Dendritic cell treated with granulocyte-macrophage colony-stimulating factor and Interleukin-4, amounts not matched to agents 40 ng/mL and 50 ng/mL, for 4 days (primary cell): ENCODE measurements at regions not wholly inside any gene's neighbourhood (a gene's known extent, or its start where the extent isn't known, plus 50 kb on each side); places are given as distances from the start of the nearest gene placed in this dataset.
"Not testable (repeated sequence)": the region's sequence is repeated elsewhere in the genome, so short reads cannot be mapped to it uniquely, and the experiment has no call there.

Experiments used
- H3K27ac Mint-ChIP-seq: one replicate; pipeline ENCODE4 v1.8.0; 2022; ENCODE audit warnings: mild to moderate bottlenecking, mixed read lengths
- H3K27me3 Mint-ChIP-seq: one replicate; pipeline ENCODE4 v1.8.0; 2022; ENCODE audit warnings: mild to moderate bottlenecking, mixed read lengths
- H3K36me3 Mint-ChIP-seq: one replicate; pipeline ENCODE4 v1.8.0; 2022; ENCODE audit warnings: low read depth, mixed read lengths
- H3K4me1 Mint-ChIP-seq: one replicate; pipeline ENCODE4 v1.8.0; 2022; ENCODE audit warnings: low read depth, mixed read lengths
- H3K4me3 Mint-ChIP-seq: one replicate; pipeline ENCODE4 v1.8.0; 2022; ENCODE audit warnings: mild to moderate bottlenecking, moderate library complexity, mixed read lengths
- H3K9me3 Mint-ChIP-seq: one replicate; pipeline ENCODE4 v1.8.0; 2022; ENCODE audit warnings: mixed read lengths
- intact Hi-C: fragments of 100-400 bp; cut with micrococcal nuclease; formaldehyde crosslinking; loops from one replicate; pipeline ENCODE4 v1.15.0; 2022

DNA sequence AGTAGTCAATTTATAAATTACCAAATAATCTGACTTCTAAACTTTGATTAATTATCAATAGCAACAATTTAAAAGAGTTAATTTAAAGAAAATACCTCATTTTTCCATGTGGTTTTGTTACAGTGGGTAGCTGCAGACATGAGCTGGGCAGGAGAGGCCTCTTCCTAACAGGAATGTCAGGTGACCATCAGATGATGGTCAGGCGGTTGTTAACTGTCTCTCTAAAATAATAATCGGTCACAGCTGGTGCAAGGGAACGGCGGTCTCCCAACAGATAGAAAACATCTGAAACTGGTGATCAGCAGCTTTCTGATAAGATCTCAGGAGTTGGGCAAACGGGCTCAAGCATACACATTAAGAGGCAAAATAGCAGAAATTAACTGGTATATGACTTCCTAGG lies 342.7 kb upstream of the CYLC2 start:
- Mint-ChIP-seq H3K27me3 (no peaks in the 10 kb centered on the region), H3K27ac (no peak overlapping the region), H3K4me1 (no peaks in the 10 kb centered on the region), H3K36me3 (no peaks in the 10 kb centered on the region), H3K4me3 (no peak overlapping the region), H3K9me3 (no peaks in the 10 kb centered on the region)
- intact Hi-C loops: no loop called here

- Mint-ChIP-seq H3K36me3 (no peaks in the 10 kb centered on the region), H3K4me1 (no peaks in the 10 kb centered on the region), H3K4me3 (no peak overlapping the region), H3K9me3 (no peaks in the 10 kb centered on the region), H3K27me3 (no peaks in the 10 kb centered on the region), H3K27ac (no peak overlapping the region)
- intact Hi-C loops: no loop called here
Measured at GRCh38 chr9:102650896-102651295, 344.2 kb upstream of the CYLC2 start.

DNA sequence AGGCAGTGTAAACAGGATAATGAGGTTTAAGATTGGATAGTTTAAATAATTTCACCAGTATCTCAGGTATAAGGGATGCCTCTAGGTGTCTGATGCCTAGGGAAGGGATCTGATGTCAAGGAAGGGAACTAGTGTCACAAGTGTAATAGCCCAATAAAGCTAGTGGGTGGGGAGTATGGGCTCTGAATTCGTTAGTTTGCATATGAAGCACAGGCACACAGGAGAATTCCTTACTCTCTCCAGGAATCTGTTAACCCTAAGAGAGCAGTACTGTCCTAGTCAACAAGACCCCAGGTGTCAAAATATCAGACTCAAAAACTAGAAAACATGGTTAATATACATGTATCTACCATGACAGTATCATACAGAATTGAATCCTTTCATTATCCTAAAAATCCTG lies 352.5 kb upstream of the CYLC2 start:
- Mint-ChIP-seq H3K36me3 (no peaks in the 10 kb centered on the region), H3K4me1 (no peaks in the 10 kb centered on the region), H3K27ac (no peak overlapping the region), H3K9me3 (no peaks in the 10 kb centered on the region), H3K27me3 (no peaks in the 10 kb centered on the region), H3K4me3 (no peak overlapping the region)
- intact Hi-C loops: no loop called here

GRCh38 chr9:102631559-102631958 lies 363.6 kb upstream of the CYLC2 start:
- Mint-ChIP-seq H3K4me3 (no peak overlapping the region), H3K4me1 (no peaks in the 10 kb centered on the region), H3K27me3 (no peaks in the 10 kb centered on the region), H3K9me3 (peaks cover 14% of the 10 kb centered on the region), H3K36me3 (no peaks in the 10 kb centered on the region), H3K27ac (no peak overlapping the region)
- intact Hi-C loops: no loop called here

DNA sequence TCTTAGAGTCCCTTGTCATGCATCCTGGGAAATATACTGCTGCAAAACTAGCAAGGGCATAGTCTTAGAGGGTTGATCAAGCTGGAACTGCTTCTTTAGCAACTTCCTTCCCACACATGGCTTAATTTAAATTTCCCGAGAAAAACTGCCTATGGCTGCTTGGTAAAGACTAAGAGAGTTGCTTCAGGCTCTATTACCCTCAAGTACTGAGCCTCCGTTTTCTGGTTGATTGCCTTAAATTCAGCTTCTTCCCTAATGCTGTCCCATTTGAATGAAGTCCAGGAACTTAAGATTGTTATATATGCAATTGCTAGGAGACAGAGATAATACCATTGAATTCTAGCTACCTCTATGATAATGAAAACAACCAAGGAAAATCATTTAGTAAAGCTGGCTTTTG lies 385.7 kb upstream of the CYLC2 start:
- Mint-ChIP-seq H3K36me3 (no peaks in the 10 kb centered on the region), H3K9me3 (peaks cover 31% of the 10 kb centered on the region), H3K27me3 (no peaks in the 10 kb centered on the region), H3K4me3 (no peak overlapping the region), H3K27ac (no peak overlapping the region), H3K4me1 (no peaks in the 10 kb centered on the region)
- intact Hi-C loops: no loop called here

- H3K27ac Mint-ChIP-seq, intact Hi-C loops, H3K36me3 Mint-ChIP-seq, H3K4me3 Mint-ChIP-seq, H3K4me1 Mint-ChIP-seq, H3K27me3 Mint-ChIP-seq: not testable (repeated sequence)
- H3K9me3 Mint-ChIP-seq: peaks cover 70% of the 10 kb centered on the region
Measured at GRCh38 chr9:102603198-102604195, 391.6 kb upstream of the CYLC2 start.

DNA sequence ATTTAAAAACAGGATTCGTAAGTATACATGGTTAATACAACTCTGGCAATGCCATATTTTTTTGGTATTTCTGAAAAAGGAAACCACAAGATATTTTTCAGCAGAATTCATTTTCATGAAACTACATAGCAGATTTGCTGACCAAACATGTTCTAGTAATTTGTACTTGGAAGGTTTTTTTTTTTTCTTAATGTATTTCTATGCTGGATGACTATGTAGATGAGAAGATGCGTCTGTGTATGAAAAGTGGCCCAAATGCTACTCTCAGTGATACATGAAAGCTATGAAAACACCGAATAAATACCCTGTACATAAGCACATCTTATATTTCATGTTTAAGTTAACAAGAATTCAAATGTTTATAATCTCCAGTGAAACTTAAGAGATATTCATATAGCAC lies 400.9 kb upstream of the CYLC2 start:
- no peak overlapping the region for H3K4me3 Mint-ChIP-seq
- intact Hi-C loops: no loop called here
- no peaks in the 10 kb centered on the region for H3K4me1 Mint-ChIP-seq
- H3K27me3 Mint-ChIP-seq: no peaks in the 10 kb centered on the region
- no peak overlapping the region for H3K27ac Mint-ChIP-seq
- no peaks in the 10 kb centered on the region for H3K36me3 Mint-ChIP-seq
- H3K9me3 Mint-ChIP-seq: peaks cover 23% of the 10 kb centered on the region

DNA sequence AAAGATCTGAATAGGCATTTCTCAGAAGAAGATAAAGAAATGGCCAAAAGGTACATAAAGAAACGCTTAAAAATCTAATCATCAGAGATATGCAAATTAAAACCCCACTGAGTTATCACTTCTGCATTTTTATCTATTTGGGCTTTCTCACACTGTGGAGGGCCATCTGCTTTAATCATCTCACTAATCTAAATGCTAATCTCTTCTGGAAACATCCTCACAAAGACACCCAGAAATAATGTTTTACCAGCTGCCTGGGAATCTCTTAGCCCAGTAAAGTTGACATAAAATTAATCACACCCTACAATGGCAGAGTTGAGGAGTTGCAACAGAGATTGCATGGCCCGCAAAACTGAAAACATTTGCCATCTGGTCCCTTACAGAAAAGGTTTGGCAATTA lies 407.9 kb upstream of the CYLC2 start:
- H3K36me3 Mint-ChIP-seq: no peaks in the 10 kb centered on the region
- H3K27ac Mint-ChIP-seq: no peak overlapping the region
- no peaks in the 10 kb centered on the region for H3K4me1 Mint-ChIP-seq
- no peaks in the 10 kb centered on the region for H3K27me3 Mint-ChIP-seq
- H3K9me3 Mint-ChIP-seq: no peaks in the 10 kb centered on the region
- no peak overlapping the region for H3K4me3 Mint-ChIP-seq
- intact Hi-C loops: no loop called here

GRCh38 chr9:102569436-102569835 lies 425.7 kb upstream of the CYLC2 start:
- Mint-ChIP-seq H3K36me3 (no peaks in the 10 kb centered on the region), H3K4me1 (no peaks in the 10 kb centered on the region), H3K27ac (no peak overlapping the region), H3K27me3 (no peaks in the 10 kb centered on the region), H3K4me3 (no peak overlapping the region), H3K9me3 (peaks cover 8% of the 10 kb centered on the region)
- intact Hi-C loops: no loop called here

DNA sequence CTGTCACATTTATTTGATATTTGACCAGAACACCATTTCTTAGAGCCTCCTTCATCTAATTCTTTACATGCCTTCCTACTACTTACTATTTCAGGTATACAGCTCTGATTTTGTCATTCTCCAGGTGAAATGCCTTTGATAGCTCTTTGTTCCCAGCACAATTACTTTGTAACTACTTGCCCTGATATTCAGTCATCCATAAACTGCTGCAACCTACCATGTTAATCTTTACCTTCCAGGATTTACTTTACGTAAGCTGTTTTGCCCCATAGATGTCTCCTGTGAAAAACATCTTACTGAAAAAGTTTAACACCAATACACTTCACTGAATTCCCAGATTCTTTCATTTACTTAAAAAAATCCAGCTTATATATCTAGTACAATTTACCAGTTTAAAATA lies 443.8 kb upstream of the CYLC2 start:
- peaks cover 64% of the 10 kb centered on the region for H3K9me3 Mint-ChIP-seq
- H3K4me1 Mint-ChIP-seq: no peaks in the 10 kb centered on the region
- no peaks in the 10 kb centered on the region for H3K36me3 Mint-ChIP-seq
- H3K27ac Mint-ChIP-seq: no peak overlapping the region
- no peaks in the 10 kb centered on the region for H3K27me3 Mint-ChIP-seq
- intact Hi-C loops: no loop called here
- H3K4me3 Mint-ChIP-seq: no peak overlapping the region

GRCh38 chr9:102550886-102551285 lies 444.2 kb upstream of the CYLC2 start:
- H3K27me3 Mint-ChIP-seq: no peaks in the 10 kb centered on the region
- H3K27ac Mint-ChIP-seq: no peak overlapping the region
- intact Hi-C loops: no loop called here
- no peaks in the 10 kb centered on the region for H3K4me1 Mint-ChIP-seq
- H3K4me3 Mint-ChIP-seq: no peak overlapping the region
- peaks cover 64% of the 10 kb centered on the region for H3K9me3 Mint-ChIP-seq
- H3K36me3 Mint-ChIP-seq: no peaks in the 10 kb centered on the region

- H3K4me1 Mint-ChIP-seq: no peaks in the 10 kb centered on the region
Measured at GRCh38 chr9:102550266-102550665, 444.9 kb upstream of the CYLC2 start.

DNA sequence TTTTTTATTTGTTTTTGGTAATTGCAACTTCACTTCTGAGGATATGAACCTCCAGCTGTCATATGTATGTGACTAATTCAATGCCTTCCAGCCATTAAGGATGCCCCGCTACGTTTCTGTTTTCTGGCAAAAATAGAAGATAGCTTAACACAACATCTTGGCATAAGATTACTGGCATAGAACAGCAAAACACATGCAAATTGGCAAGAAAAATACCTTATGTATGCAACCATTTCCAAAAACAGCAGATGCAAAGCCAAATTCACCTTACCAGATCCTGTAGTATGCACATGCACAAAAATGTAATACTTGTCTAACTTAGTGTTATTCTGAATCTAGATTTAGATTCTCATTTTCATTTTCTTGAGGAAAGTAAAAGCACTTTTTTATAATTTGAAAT lies 461.1 kb upstream of the CYLC2 start:
- peaks cover 6% of the 10 kb centered on the region for H3K9me3 Mint-ChIP-seq
- intact Hi-C loops: no loop called here
- H3K27ac Mint-ChIP-seq: no peak overlapping the region
- H3K4me1 Mint-ChIP-seq: no peaks in the 10 kb centered on the region
- no peak overlapping the region for H3K4me3 Mint-ChIP-seq
- H3K27me3 Mint-ChIP-seq: no peaks in the 10 kb centered on the region
- no peaks in the 10 kb centered on the region for H3K36me3 Mint-ChIP-seq

More at GRCh38 chr9:102550266-102550665, 444.9 kb upstream of the CYLC2 start:
- no peak overlapping the region for H3K4me3 Mint-ChIP-seq
- no peaks in the 10 kb centered on the region for H3K27me3 Mint-ChIP-seq
- intact Hi-C loops: no loop called here
- peaks cover 64% of the 10 kb centered on the region for H3K9me3 Mint-ChIP-seq
- no peak overlapping the region for H3K27ac Mint-ChIP-seq
- no peaks in the 10 kb centered on the region for H3K36me3 Mint-ChIP-seq

GRCh38 chr9:102521097-102521755 lies 473.9 kb upstream of the CYLC2 start:
- Mint-ChIP-seq H3K9me3 (peaks cover 9% of the 10 kb centered on the region), H3K4me3 (no peak overlapping the region), H3K27ac (no peak overlapping the region), H3K36me3 (no peaks in the 10 kb centered on the region), H3K27me3 (no peaks in the 10 kb centered on the region), H3K4me1 (no peaks in the 10 kb centered on the region)
- intact Hi-C loops: no loop called here
